GM12875 (cell line): ENCODE measurements at regions not wholly inside any gene's neighbourhood (a gene's known extent, or its start where the extent isn't known, plus 50 kb on each side); places are given as distances from the start of the nearest gene placed in this dataset.

ENCODE experiments used
- H3K4me3 ChIP-seq: one replicate; pipeline ENCODE4 v1.5.1; 2011; ENCODE audit warnings: low read depth, low read length, control low read depth
- TF ChIP-seq, protein P1 (sequence below): IDR thresholded peaks from 2 replicates; pipeline ENCODE4 v1.5.1; 2011; ENCODE audit warnings: low read depth, mild to moderate bottlenecking, control low read depth, inconsistent platforms, low read length, moderate library complexity, borderline replicate concordance; ENCODE audit not compliant: insufficient read depth

DNA sequence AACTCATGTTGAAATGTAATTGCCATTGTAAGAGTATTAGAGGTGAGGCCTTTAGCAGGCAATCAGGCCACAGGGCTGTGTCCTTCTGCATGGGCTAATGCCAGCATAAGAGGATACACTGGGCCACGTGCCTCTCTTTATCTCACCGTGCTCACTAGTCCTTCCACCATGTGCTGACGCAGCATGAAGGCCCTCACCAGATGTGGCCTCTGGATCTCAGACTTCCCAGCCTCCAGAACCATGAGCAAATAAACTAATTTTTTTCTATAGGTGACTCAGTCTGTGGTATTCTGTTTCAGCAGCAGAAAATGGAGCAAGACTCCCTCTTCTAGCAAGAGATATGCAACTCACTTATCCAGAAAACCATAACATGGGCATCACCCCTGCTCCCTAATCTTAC is 149.7 kb upstream of the ZNF236 start:
- TF ChIP-seq, protein P1, sequence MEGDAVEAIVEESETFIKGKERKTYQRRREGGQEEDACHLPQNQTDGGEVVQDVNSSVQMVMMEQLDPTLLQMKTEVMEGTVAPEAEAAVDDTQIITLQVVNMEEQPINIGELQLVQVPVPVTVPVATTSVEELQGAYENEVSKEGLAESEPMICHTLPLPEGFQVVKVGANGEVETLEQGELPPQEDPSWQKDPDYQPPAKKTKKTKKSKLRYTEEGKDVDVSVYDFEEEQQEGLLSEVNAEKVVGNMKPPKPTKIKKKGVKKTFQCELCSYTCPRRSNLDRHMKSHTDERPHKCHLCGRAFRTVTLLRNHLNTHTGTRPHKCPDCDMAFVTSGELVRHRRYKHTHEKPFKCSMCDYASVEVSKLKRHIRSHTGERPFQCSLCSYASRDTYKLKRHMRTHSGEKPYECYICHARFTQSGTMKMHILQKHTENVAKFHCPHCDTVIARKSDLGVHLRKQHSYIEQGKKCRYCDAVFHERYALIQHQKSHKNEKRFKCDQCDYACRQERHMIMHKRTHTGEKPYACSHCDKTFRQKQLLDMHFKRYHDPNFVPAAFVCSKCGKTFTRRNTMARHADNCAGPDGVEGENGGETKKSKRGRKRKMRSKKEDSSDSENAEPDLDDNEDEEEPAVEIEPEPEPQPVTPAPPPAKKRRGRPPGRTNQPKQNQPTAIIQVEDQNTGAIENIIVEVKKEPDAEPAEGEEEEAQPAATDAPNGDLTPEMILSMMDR, result no peak
- no peak overlapping the region for H3K4me3 ChIP-seq

DNA sequence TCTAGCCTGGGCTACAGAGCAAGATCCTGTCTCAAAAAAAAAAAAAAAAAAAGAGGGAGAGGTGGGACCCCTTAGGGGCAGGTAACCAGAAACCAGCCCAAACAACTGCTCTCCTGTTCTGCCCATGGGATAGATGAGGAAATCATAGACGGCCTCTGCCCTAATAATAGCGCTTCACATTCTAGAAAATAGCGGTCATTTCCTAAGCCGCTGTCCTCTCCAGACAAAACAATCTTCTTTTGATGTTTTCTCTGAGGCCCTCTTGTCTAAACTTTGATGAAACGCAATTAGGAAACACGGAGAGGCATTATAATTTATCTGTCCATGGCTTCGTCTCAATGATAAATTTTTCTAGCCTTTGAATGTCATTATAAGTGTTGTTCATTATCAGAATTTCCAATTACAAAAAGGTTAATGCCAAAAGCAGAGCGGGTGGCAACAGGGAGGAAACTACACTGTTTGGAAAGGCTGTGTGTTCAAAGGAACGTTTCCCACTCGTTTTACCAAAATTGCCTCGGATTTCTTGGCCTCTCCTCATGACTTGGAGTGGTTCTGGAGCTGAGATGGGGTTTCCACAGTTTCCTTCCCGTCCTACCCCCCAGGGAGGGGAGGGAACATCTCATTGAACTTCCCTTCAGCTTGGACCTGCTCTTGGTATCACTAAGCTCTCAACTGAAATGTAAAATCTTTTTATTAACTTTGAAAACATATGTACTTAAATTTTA is 151.6 kb upstream of the ZNF236 start:
- no peak overlapping the region for H3K4me3 ChIP-seq
- TF ChIP-seq, protein P1, result no peak

DNA sequence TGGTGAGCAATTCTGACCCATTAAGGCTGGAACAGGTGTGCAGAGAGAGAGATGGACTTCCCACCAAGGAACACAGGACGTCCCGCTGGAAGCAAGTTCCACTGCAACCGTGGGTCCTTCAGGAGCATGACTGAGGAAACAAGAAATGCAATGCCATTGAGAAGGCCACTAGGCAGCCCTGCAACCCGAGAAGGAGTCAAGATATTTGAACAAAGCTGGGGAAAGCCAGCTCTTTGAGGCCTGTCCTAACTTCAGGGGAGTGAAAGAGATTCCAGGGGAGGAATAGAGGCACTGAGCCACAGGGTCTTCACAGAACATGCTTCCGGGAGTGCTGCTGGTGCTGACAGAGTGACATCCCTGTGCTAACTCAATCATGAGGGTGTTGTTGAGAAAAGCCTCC is 153.8 kb upstream of the ZNF236 start:
- no peak overlapping the region for H3K4me3 ChIP-seq
- TF ChIP-seq, protein P1, result no peak

GRCh38 chr18:76668119-76668518 is 154.2 kb upstream of the ZNF236 start:
- TF ChIP-seq, protein P1, result no peak

GRCh38 chr18:76667603-76668002 is 154.8 kb upstream of the ZNF236 start:
- TF ChIP-seq, protein P1, result no peak
- no peak overlapping the region for H3K4me3 ChIP-seq

More at GRCh38 chr18:76668119-76668518, 154.2 kb upstream of the ZNF236 start:
- H3K4me3 ChIP-seq, result no peak overlapping the region

GRCh38 chr18:76662626-76663025 is 159.7 kb upstream of the ZNF236 start:
- TF ChIP-seq, protein P1, result no peak
- H3K4me3 ChIP-seq, result no peak overlapping the region

DNA sequence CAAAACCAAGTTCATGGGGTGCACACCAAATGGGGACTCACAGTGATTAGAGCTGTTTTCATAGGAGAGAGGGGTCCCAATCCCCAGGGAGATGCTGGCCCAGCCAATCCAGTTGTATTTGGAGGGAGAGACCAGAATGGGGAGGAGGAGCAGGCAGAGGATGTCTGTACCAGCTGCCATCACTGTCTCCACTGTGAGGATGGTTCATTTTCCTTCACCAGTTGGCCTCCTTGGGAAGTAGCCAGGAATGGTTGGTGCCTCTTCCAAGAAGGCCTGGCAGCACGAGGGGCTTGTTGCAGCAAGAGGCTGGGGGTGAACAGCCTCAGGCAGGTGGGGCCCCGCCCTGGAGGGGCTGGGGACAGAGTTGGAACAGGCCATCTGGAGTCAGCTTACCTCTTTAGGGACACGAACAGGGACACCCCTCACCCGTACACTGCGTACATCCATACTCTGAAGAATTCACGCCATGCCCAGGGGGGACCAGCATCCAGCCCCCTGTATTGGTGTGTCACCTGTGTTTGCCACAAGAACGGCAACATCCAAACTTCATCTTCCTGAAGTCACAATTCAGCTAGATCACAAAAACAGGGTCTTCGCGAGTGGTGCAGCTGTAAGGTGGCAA is 161.7 kb upstream of the ZNF236 start:
- TF ChIP-seq, protein P1, result no peak
- no peak overlapping the region for H3K4me3 ChIP-seq
